GM21529 (cell line): ENCODE measurements at regions not wholly inside any gene's neighbourhood (a gene's known extent, or its start where the extent isn't known, plus 50 kb on each side); places are given as distances from the start of the nearest gene placed in this dataset.
"Not testable (repeated sequence)": the region's sequence is repeated elsewhere in the genome, so short reads cannot be mapped to it uniquely, and the experiment has no call there.

Source experiments
- ATAC-seq: cut with Tn5 transposase; IDR thresholded peaks from one replicate; pipeline ENCODE4 v1.9.1; 2021; ENCODE audit not compliant: unreplicated experiment

- ATAC-seq: no peak
These were observed 173.5 kb downstream of the LMBRD1 start for GRCh38 chr6:69623357-69623756.

GRCh38 chr6:69622924-69623323 lies 173.9 kb downstream of the LMBRD1 start:
- ATAC-seq: no peak

GRCh38 chr6:69622230-69622629 lies 174.6 kb downstream of the LMBRD1 start:
- no peak for ATAC-seq

DNA sequence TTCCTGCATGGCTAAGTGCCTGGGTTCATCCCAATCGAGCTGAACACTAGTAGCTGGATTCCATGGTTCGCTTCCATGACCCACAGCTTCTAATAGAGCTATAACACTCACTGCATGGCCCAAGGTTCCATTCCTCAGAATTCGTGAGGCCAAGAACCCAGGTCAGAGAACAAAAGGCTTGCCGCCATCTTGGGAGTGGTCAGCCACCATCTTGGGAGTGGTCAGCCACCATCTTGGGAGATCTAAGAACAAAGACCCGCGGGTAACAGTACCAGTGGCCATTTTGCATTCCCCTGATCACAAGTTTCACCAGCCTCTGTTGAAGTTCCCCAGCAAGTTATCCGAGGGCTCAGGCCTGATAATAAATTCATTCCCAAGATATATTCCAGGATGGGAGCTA lies 179.6 kb downstream of the LMBRD1 start:
- ATAC-seq: no peak

GRCh38 chr6:69609836-69610472 lies 186.9 kb downstream of the LMBRD1 start:
- no peak for ATAC-seq

- ATAC-seq: no peak
These were observed 195.7 kb downstream of the LMBRD1 start for GRCh38 chr6:69601132-69601531.

DNA sequence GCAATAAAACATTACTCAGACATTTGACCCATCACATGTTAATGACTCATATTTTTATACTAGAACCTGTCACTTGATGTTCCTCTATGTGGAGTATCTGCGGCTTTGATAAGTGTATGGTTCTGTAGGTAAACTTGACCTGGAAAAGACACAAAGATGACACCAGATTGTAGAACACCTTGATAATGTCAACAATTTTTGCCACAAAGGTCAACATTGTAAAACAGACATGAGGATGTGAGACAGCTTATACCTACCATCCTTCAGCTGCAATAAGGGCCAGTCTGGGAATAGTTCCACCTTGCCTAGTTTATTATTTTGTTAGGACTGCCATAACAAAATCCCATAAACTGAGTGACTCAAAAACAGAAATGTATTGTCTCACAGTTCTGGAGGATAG lies 202.4 kb downstream of the LMBRD1 start:
- no peak for ATAC-seq

- ATAC-seq: no peak
These were observed 203.1 kb downstream of the LMBRD1 start for GRCh38 chr6:69593706-69594105.

- no peak for ATAC-seq
These were observed 207.2 kb downstream of the LMBRD1 start for GRCh38 chr6:69589626-69590025.

DNA sequence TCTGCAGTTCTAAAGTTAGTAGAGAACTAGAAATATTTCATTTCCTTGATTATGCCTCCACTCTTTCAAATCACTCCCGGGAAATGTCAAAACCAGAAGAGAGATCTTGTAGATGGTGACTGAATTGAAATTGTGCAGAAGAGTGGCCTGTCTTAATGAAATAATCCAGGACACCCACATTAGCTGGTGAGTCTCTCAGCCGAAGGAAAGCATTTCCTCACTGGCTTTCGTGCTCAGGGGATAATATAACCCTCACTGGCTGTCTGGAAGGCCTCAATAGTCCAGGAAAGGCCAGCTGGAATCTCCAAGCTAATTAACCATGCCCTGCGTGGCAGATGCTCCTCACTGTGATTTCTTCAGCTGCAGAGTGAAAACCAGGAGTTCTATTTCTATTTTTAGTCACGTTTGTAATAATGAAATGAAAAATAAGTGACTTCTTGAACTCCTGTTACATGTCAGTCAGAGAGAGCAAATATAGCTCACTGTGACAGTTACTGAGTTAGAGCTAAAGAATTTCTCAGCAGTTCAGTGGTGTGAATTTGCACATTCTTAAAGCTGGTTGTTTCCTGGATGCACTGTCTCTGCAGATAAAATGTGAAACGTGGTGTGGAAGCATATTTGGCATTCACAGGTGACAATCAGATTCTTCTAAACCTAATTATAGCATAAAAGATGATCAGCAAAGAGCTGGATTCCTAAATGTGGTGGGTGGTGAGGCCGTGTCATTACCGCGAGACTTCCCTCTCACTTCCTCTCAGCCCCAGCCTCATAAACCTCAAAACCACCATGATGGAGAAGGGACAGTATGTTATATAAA lies 211.7 kb downstream of the LMBRD1 start:
- peak; percentile 93 for ATAC-seq

DNA sequence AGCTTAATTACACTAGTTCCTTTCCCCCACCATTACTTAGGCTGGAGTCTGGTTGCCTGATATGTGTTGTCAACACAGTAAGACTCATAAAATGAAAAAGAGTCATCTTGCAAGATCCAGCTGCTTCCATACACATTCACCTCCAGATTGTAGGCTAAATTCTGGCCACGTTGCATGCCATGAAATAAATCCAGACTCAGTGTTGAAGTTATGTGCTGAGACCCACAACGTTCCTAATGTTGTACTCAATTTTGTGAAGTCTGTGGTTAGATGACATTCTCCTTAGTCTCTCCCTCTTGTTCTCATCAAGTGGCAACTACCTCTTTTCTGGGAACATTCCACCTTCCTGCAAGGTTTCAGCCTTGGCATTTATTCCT lies 212.3 kb downstream of the LMBRD1 start:
- no peak for ATAC-seq

- ATAC-seq: no peak
These were observed 215.2 kb downstream of the LMBRD1 start for GRCh38 chr6:69581581-69581980.

DNA sequence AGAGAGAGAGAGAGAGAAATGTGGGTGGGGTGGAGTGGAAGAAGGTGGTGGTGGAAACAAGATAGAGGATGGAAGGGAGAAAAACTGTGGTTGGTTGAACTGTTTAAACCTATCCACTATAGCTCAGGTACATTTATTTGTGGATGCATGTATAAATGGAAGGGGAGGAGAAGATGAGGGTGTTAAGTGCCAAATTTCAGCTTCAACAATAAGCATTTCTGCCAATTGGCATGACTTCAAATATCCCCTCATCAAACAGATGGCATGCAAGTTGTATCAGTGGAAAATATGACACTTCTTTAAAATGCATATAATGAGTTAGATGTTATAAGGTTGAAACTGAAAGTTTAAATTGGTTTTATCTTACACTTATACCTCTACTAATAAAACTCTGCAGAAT lies 216.1 kb downstream of the LMBRD1 start:
- ATAC-seq: no peak

DNA sequence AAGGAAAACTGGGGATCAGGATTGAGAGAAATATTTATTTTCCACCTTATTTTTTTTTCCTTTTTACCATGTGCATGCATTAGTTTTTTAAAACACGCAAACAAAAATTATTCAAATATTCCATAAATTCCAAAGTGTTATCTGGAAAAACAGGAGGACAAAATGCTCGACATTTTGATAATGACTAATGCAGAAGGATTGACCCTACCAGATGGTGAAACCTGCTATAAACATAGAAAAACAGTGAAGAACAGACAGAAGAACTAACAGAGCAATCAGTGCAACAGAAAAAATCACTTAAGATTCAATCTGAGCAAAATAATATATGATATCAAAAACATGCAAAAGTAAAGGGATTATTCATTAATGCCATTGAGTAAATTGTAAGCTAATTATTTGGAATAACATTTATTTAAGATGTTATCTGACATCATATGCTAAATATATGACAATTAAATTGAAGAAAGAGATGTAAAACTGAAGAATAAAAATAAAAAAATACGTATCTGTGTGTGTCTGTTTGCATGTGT lies 218.4 kb downstream of the LMBRD1 start:
- ATAC-seq: no peak

GRCh38 chr6:69571234-69571633 lies 225.6 kb downstream of the LMBRD1 start:
- no peak for ATAC-seq

- no peak for ATAC-seq
These were observed 226.7 kb downstream of the LMBRD1 start for GRCh38 chr6:69570106-69570505.

- ATAC-seq: not testable (repeated sequence)
These were observed 236.2 kb downstream of the LMBRD1 start for GRCh38 chr6:69560597-69560996.

DNA sequence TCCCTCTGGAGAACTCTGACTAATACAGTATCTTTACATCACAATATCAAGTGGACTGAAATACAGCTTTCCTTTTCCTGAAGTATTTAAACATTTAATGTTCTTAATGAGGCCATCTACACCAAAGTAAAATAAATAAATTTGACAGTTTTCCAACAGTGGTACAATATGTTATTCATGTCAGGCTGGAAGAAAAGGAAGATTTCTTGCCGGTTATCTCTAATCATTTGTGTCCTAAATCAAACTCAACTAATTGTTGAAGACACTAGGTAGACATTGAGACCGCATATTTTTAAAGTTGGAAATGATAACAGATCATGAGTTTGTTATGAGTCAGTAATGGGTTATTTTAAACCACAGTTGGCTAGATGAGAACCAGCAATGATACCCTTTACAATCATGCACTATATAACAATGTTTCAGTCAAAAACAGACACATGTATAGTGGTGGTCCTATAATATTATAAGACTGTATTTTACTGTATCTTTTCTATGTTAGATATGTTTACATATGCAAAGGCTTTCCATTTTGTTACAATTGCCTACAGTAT lies 241.6 kb downstream of the LMBRD1 start:
- no peak for ATAC-seq

DNA sequence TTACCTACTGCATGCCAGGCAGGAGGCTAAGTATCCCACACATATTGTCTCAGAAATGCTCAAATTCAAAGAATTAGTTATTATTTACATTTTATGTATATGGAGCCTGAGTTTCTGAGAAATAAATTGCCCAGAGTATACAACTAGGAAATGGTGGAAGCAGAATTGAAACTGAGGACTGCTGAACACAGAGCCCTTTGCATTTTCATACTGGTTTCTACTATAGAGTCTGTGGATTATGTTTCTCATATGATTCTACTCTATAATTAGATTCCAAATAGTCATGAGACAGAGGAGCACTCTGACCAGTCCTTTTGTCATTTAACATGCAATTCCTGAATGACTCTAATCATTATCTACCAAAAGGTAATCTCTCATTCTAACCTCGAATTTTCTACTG lies 254.3 kb downstream of the LMBRD1 start:
- ATAC-seq: peak; percentile 67

GRCh38 chr6:69527921-69528476 lies 268.8 kb downstream of the LMBRD1 start:
- ATAC-seq: no peak

GRCh38 chr6:69515480-69515879 lies 281.3 kb downstream of the LMBRD1 start:
- not testable (repeated sequence) for ATAC-seq

DNA sequence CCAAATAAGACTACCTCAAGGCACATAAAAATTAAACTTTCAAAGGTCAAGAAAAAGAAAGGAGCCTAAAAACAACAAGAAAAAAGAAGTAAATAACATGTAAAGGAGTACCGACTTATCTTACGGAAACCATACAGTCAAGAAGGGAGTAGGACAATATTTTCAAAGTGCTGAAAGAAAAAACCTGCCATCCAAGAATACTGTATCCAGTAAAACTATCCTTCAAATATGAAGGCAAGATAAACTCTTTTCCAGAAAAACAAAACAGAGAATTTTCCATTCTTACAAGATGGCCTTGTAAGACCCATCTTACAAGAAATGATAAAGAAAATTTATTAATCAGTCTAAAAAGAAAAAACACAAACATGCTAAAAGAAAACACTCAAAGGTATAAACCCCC lies 302.2 kb downstream of the LMBRD1 start:
- ATAC-seq: no peak
